GM12864 (cell line): ENCODE measurements at regions not wholly inside any gene's neighbourhood (a gene's known extent, or its start where the extent isn't known, plus 50 kb on each side); places are given as distances from the start of the nearest gene placed in this dataset.

Experiments
- DNase-seq: peaks from one replicate; pipeline ENCODE4 v3.0.0-alpha.2; 2011; ENCODE audit warnings: low read depth
- H3K4me3 ChIP-seq: 2 replicates; pipeline ENCODE4 v1.5.1; 2011; ENCODE audit warnings: mild to moderate bottlenecking, low read depth, low read length, control low read depth
- CTCF ChIP-seq: IDR thresholded peaks from 2 replicates; pipeline ENCODE4 v1.5.1; 2011; ENCODE audit warnings: low read depth, mild to moderate bottlenecking, moderate library complexity, low read length, control low read depth, inconsistent platforms; ENCODE audit errors: missing control alignments

GRCh38 chr12:24711056-24712008 lies 237.6 kb downstream of the BCAT1 start:
- no peak for DNase-seq
- H3K4me3 ChIP-seq: no peak overlapping the region
- no peak for TF ChIP-seq CTCF

- no peak overlapping the region for H3K4me3 ChIP-seq
- no peak for TF ChIP-seq CTCF
- no peak for DNase-seq
Measured at GRCh38 chr12:24709216-24709615, 239.7 kb downstream of the BCAT1 start.

GRCh38 chr12:24708718-24709117 lies 240.2 kb downstream of the BCAT1 start:
- DNase-seq: no peak
- H3K4me3 ChIP-seq: no peak overlapping the region
- TF ChIP-seq CTCF: no peak

- H3K4me3 ChIP-seq: no peak overlapping the region
- no peak for DNase-seq
- TF ChIP-seq CTCF: no peak
Measured at GRCh38 chr12:24708043-24708442, 240.9 kb downstream of the BCAT1 start.

- H3K4me3 ChIP-seq: no peak overlapping the region
- no peak for TF ChIP-seq CTCF
- DNase-seq: no peak
Measured at GRCh38 chr12:24707334-24707733, 241.6 kb downstream of the BCAT1 start.

GRCh38 chr12:24705741-24706358 lies 243.1 kb downstream of the BCAT1 start:
- no peak overlapping the region for H3K4me3 ChIP-seq
- no peak for TF ChIP-seq CTCF
- peak; percentile 87 for DNase-seq
